IMR-90 (cell line): ENCODE measurements at regions not wholly inside any gene's neighbourhood (a gene's known extent, or its start where the extent isn't known, plus 50 kb on each side); places are given as distances from the start of the nearest gene placed in this dataset.

Experiments
- CEBPB ChIP-seq: IDR thresholded peaks from 2 replicates; pipeline ENCODE4 v1.6.1; 2012; ENCODE audit warnings: low read depth, low read length, improper control_type of control experiment
- CHD1 ChIP-seq: IDR thresholded peaks from 2 replicates; pipeline ENCODE4 v1.6.1; 2012; ENCODE audit warnings: low read depth, low read length, improper control_type of control experiment
- CTCF ChIP-seq: conservative IDR thresholded peaks from 2 replicates; pipeline ENCODE4 v1.5.1; 2012; ENCODE audit warnings: mild to moderate bottlenecking, low read depth, low read length, improper control_type of control experiment
- FOS ChIP-seq: fragments of 150-350 bp; IDR thresholded peaks from 2 replicates; pipeline ENCODE4 v1.6.1; 2016; ENCODE audit warnings: low read depth, low read length
- MAFK ChIP-seq: IDR thresholded peaks from 2 replicates; pipeline ENCODE4 v1.6.1; 2012; ENCODE audit warnings: low read depth, low read length, improper control_type of control experiment
- MXI1 ChIP-seq: IDR thresholded peaks from 2 replicates; pipeline ENCODE4 v1.6.1; 2012; ENCODE audit warnings: low read depth, mild to moderate bottlenecking, low read length, moderate library complexity, borderline replicate concordance
- POLR2A ChIP-seq: IDR thresholded peaks from 2 replicates; pipeline ENCODE4 v1.6.1; 2012; ENCODE audit warnings: mild to moderate bottlenecking, low read depth, low read length
- RAD21 ChIP-seq: IDR thresholded peaks from 2 replicates; pipeline ENCODE4 v1.6.1; 2012; ENCODE audit warnings: low read length, improper control_type of control experiment
- RCOR1 ChIP-seq: IDR thresholded peaks from 2 replicates; pipeline ENCODE4 v1.6.1; 2012; ENCODE audit warnings: mild to moderate bottlenecking, low read length, improper control_type of control experiment; ENCODE audit not compliant: insufficient replicate concordance
- RFX5 ChIP-seq: IDR thresholded peaks from 2 replicates; pipeline ENCODE4 v1.8.0; 2012; ENCODE audit warnings: low read depth, mild to moderate bottlenecking, low read length, moderate library complexity
- SMC3 ChIP-seq: fragments of 150-350 bp; IDR thresholded peaks from 2 replicates; pipeline ENCODE4 v1.6.1; 2016; ENCODE audit warnings: low read depth, mild to moderate bottlenecking, antibody characterized with exemption, low read length, moderate library complexity
- USF2 ChIP-seq: fragments of 150-350 bp; IDR thresholded peaks from 2 replicates; pipeline ENCODE4 v1.6.1; 2017; ENCODE audit warnings: mild to moderate bottlenecking, antibody characterized with exemption, low read length, low read depth
- TF ChIP-seq, protein P1 (sequence below): fragments of 150-350 bp; IDR thresholded peaks from 2 replicates; pipeline ENCODE4 v1.6.1; 2016; ENCODE audit warnings: low read depth, mild to moderate bottlenecking, low read length, moderate library complexity, borderline replicate concordance

- TF ChIP-seq POLR2A (no peak), MAFK (no peak), RFX5 (no peak), CTCF (no peak), USF2 (no peak), FOS (no peak), MXI1 (no peak), RAD21 (no peak), CEBPB (no peak), CHD1 (no peak), SMC3 (no peak), RCOR1 (no peak)
- TF ChIP-seq, protein P1, sequence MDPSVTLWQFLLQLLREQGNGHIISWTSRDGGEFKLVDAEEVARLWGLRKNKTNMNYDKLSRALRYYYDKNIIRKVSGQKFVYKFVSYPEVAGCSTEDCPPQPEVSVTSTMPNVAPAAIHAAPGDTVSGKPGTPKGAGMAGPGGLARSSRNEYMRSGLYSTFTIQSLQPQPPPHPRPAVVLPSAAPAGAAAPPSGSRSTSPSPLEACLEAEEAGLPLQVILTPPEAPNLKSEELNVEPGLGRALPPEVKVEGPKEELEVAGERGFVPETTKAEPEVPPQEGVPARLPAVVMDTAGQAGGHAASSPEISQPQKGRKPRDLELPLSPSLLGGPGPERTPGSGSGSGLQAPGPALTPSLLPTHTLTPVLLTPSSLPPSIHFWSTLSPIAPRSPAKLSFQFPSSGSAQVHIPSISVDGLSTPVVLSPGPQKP = no peak
These were observed 119.1 kb upstream of the ADGRF1 start for GRCh38 chr6:47161176-47161687.
